Stimulated activated CD4-positive, alpha-beta T cell treated with anti-CD3 and anti-CD28 coated beads, Interleukin-4, amount 100 ng/mL, for 24 hours (primary cell): ENCODE measurements at regions not wholly inside any gene's neighbourhood (a gene's known extent, or its start where the extent isn't known, plus 50 kb on each side); places are given as distances from the start of the nearest gene placed in this dataset.
"Not testable (repeated sequence)": the region's sequence is repeated elsewhere in the genome, so short reads cannot be mapped to it uniquely, and the experiment has no call there.

Experiments used
- DNase-seq: peaks from one replicate; pipeline ENCODE4 v3.0.0-alpha.2; 2020

- DNase-seq, result no peak
Measured at GRCh38 chr7:66542528-66543269, 86.0 kb upstream of the KCTD7 start.

GRCh38 chr7:66549466-66549865 lies 79.2 kb upstream of the KCTD7 start:
- no peak for DNase-seq

GRCh38 chr7:66553001-66553400 lies 75.7 kb upstream of the KCTD7 start:
- DNase-seq, result no peak

- DNase-seq, result not testable (repeated sequence)
Measured at GRCh38 chr7:66553675-66554074, 75.0 kb upstream of the KCTD7 start.

- not testable (repeated sequence) for DNase-seq
Measured at GRCh38 chr7:66554291-66554690, 74.4 kb upstream of the KCTD7 start.

GRCh38 chr7:66554842-66555430 lies 73.7 kb upstream of the KCTD7 start:
- DNase-seq, result not testable (repeated sequence)

- no peak for DNase-seq
Measured at GRCh38 chr7:66556177-66556548, 72.5 kb upstream of the KCTD7 start.

- DNase-seq, result no peak
Measured at GRCh38 chr7:66556549-66557213, 72.0 kb upstream of the KCTD7 start.

- DNase-seq, result peak; percentile 76
Measured at GRCh38 chr7:66557214-66558200, 71.2 kb upstream of the KCTD7 start.

- DNase-seq, result no peak
Measured at GRCh38 chr7:66558201-66558641, 70.5 kb upstream of the KCTD7 start.

GRCh38 chr7:66558660-66559465 lies 69.8 kb upstream of the KCTD7 start:
- no peak for DNase-seq

- DNase-seq, result no peak
Measured at GRCh38 chr7:66564045-66564444, 64.6 kb upstream of the KCTD7 start.

GRCh38 chr7:66570179-66570578 lies 58.5 kb upstream of the KCTD7 start:
- not testable (repeated sequence) for DNase-seq

- no peak for DNase-seq
Measured at GRCh38 chr7:66571568-66571967, 57.1 kb upstream of the KCTD7 start.

- DNase-seq, result not testable (repeated sequence)
Measured at GRCh38 chr7:66573782-66574495, 54.7 kb upstream of the KCTD7 start.

- DNase-seq, result not testable (repeated sequence)
Measured at GRCh38 chr7:66574768-66575167, 53.9 kb upstream of the KCTD7 start.

- DNase-seq, result peak; percentile 14
Measured at GRCh38 chr7:66575398-66575797, 53.3 kb upstream of the KCTD7 start.

GRCh38 chr7:66576646-66577045 lies 52.0 kb upstream of the KCTD7 start:
- no peak for DNase-seq
